ENCODE measurements at regions not wholly inside any gene's neighbourhood (a gene's known extent, or its start where the extent isn't known, plus 50 kb on each side); places are given as distances from the start of the nearest gene placed in this dataset.

DNA sequence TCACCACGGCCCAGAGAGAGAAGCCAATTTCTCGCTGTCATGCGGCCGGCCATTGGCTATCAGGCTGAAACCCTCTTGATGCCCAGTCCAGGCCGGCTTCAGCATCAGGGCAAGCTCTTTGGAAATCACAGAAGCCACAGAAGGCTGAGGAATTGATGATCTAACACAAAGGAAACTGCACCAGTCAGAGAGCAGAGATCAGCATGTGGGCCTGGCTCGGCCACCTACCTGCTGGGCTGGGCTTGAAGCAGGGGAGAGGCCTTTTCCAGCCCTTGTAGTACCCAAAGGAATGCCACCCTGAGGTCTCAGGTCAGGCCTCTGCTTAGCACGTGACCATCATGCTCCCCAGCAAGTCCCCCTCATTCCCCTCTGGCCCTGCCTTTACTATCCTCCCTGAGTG, 119.1 kb downstream of the TLE3 start:
- no peak for DNase-seq (ENCODE audit: low read depth in 2 of 2)
- no peaks in the 10 kb centered on the region for H3K79me2 ChIP-seq (ENCODE audit: control insufficient read depth, insufficient read depth, low read length)
- no peaks in the 10 kb centered on the region for H4K20me1 ChIP-seq (ENCODE audit: control insufficient read depth, extremely low read depth, insufficient read depth, low read length)
- H3K4me1 ChIP-seq (ENCODE audit: control insufficient read depth, extremely low read depth, insufficient read depth, low read length), result no peaks in the 10 kb centered on the region
- H3K4me2 ChIP-seq (ENCODE audit: extremely low read depth, insufficient read depth, low read length), result no peak overlapping the region
- H3K9me3 ChIP-seq (ENCODE audit: control insufficient read depth, insufficient read depth, low read depth, low read length), result no peaks in the 10 kb centered on the region
- H3K27ac ChIP-seq (ENCODE audit: insufficient read depth, low read length), result no peak overlapping the region
- no peak overlapping the region for H3K9ac ChIP-seq (ENCODE audit: insufficient read depth, low read length)
- TF ChIP-seq CTCF (conservative IDR thresholded peaks at IDR 0.05 in 1 of 2, IDR thresholded peaks at IDR 0.05 in 1 of 2; ENCODE audit: low read depth in 1 of 2, low read length in 2 of 2) (no peak), EZH2 (IDR thresholded peaks at IDR 0.05; ENCODE audit: low read length, missing control alignments) (no peak)
- no peak overlapping the region for H2AFZ ChIP-seq (ENCODE audit: low read length)
- H3K4me3 ChIP-seq (replicated peaks in 1 of 4; ENCODE audit: control extremely low read depth in 1 of 4, insufficient read depth in 1 of 4, low read depth in 3 of 4, low read length in 4 of 4), result no peak overlapping the region
- no peaks in the 10 kb centered on the region for H3K36me3 ChIP-seq (ENCODE audit: control insufficient read depth, insufficient read depth, low read length)
- peaks cover 3% of the 10 kb centered on the region for H3K27me3 ChIP-seq (ENCODE audit: control insufficient read depth, insufficient read depth, low read length)

- no peak overlapping the region for H2AFZ ChIP-seq (ENCODE audit: low read length)
- H3K36me3 ChIP-seq (ENCODE audit: control insufficient read depth, insufficient read depth, low read length), result no peaks in the 10 kb centered on the region
- peaks cover 3% of the 10 kb centered on the region for H3K27me3 ChIP-seq (ENCODE audit: control insufficient read depth, insufficient read depth, low read length)
- DNase-seq (ENCODE audit: low read depth in 2 of 2), result peak in 1 of 2 donors; percentile 1
- no peaks in the 10 kb centered on the region for H3K9me3 ChIP-seq (ENCODE audit: control insufficient read depth, insufficient read depth, low read depth, low read length)
- H3K9ac ChIP-seq (ENCODE audit: insufficient read depth, low read length), result no peak overlapping the region
- H3K79me2 ChIP-seq (ENCODE audit: control insufficient read depth, insufficient read depth, low read length), result no peaks in the 10 kb centered on the region
- no peak overlapping the region for H3K27ac ChIP-seq (ENCODE audit: insufficient read depth, low read length)
- H3K4me3 ChIP-seq (replicated peaks in 1 of 4; ENCODE audit: control extremely low read depth in 1 of 4, insufficient read depth in 1 of 4, low read depth in 3 of 4, low read length in 4 of 4), result no peak overlapping the region
- no peaks in the 10 kb centered on the region for H4K20me1 ChIP-seq (ENCODE audit: control insufficient read depth, extremely low read depth, insufficient read depth, low read length)
- no peaks in the 10 kb centered on the region for H3K4me1 ChIP-seq (ENCODE audit: control insufficient read depth, extremely low read depth, insufficient read depth, low read length)
- no peak overlapping the region for H3K4me2 ChIP-seq (ENCODE audit: extremely low read depth, insufficient read depth, low read length)
- TF ChIP-seq CTCF (conservative IDR thresholded peaks at IDR 0.05 in 1 of 2, IDR thresholded peaks at IDR 0.05 in 1 of 2; ENCODE audit: low read depth in 1 of 2, low read length in 2 of 2), result no peak
- no peak for TF ChIP-seq EZH2 (IDR thresholded peaks at IDR 0.05; ENCODE audit: low read length, missing control alignments)
These were observed 118.5 kb downstream of the TLE3 start for GRCh38 chr15:69979262-69979661.

- Histone ChIP-seq H4K20me1 (ENCODE audit: control insufficient read depth, extremely low read depth, insufficient read depth, low read length) (no peaks in the 10 kb centered on the region), H3K9me3 (ENCODE audit: control insufficient read depth, insufficient read depth, low read depth, low read length) (no peaks in the 10 kb centered on the region), H3K4me3 (replicated peaks in 1 of 4; ENCODE audit: control extremely low read depth in 1 of 4, insufficient read depth in 1 of 4, low read depth in 3 of 4, low read length in 4 of 4) (no peak overlapping the region), H3K9ac (ENCODE audit: insufficient read depth, low read length) (no peak overlapping the region), H3K79me2 (ENCODE audit: control insufficient read depth, insufficient read depth, low read length) (no peaks in the 10 kb centered on the region), H3K36me3 (ENCODE audit: control insufficient read depth, insufficient read depth, low read length) (no peaks in the 10 kb centered on the region), H3K27me3 (ENCODE audit: control insufficient read depth, insufficient read depth, low read length) (peaks cover 3% of the 10 kb centered on the region), H3K4me2 (ENCODE audit: extremely low read depth, insufficient read depth, low read length) (no peak overlapping the region), H2AFZ (ENCODE audit: low read length) (no peak overlapping the region), H3K27ac (ENCODE audit: insufficient read depth, low read length) (no peak overlapping the region), H3K4me1 (ENCODE audit: control insufficient read depth, extremely low read depth, insufficient read depth, low read length) (no peaks in the 10 kb centered on the region)
- TF ChIP-seq CTCF (conservative IDR thresholded peaks at IDR 0.05 in 1 of 2, IDR thresholded peaks at IDR 0.05 in 1 of 2; ENCODE audit: low read depth in 1 of 2, low read length in 2 of 2) (no peak), EZH2 (IDR thresholded peaks at IDR 0.05; ENCODE audit: low read length, missing control alignments) (no peak)
- no peak for DNase-seq (ENCODE audit: low read depth in 2 of 2)
These were observed 117.9 kb downstream of the TLE3 start for GRCh38 chr15:69979783-69980182.
